GM19240 (cell line): ENCODE measurements at regions not wholly inside any gene's neighbourhood (a gene's known extent, or its start where the extent isn't known, plus 50 kb on each side); places are given as distances from the start of the nearest gene placed in this dataset.

Experiments used
- DNase-seq: peaks from one replicate; pipeline ENCODE4 v3.0.0; 2011; ENCODE audit warnings: low spot score; ENCODE audit not compliant: insufficient read length

GRCh38 chr11:115941044-115941443 lies 436.8 kb upstream of the CADM1 start:
- no peak for DNase-seq

- DNase-seq, result no peak
Measured at GRCh38 chr11:115939731-115940421, 435.7 kb upstream of the CADM1 start.

DNA sequence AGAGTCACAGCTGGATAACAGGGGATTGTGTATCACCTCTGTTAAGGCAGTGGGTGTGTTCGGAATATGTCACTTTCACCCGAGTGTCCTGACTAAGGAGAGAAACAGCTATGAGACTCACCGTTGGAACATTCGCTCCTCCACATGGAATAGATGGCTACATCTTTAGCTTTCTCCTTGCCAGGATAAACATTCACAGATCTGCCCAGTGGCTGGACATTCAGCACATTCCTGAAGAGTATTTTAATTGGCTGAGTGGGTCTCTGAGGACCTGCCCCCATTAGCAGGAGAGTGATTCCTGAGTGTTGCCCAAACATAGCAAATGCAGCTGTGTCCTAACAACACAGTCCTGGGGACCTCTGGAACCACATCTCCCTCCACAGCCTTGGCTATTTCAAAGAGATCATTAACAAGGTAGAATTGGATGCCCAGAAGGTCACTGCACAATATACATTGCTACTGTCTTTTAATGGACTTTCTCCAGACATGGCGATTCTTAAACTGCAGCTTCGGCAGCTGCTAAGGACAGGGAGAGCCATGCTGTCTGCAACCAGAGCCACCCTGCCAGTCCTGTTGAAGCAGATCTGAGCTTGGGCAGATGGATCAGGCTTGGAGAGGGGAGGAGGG lies 435.0 kb upstream of the CADM1 start:
- DNase-seq, result no peak

DNA sequence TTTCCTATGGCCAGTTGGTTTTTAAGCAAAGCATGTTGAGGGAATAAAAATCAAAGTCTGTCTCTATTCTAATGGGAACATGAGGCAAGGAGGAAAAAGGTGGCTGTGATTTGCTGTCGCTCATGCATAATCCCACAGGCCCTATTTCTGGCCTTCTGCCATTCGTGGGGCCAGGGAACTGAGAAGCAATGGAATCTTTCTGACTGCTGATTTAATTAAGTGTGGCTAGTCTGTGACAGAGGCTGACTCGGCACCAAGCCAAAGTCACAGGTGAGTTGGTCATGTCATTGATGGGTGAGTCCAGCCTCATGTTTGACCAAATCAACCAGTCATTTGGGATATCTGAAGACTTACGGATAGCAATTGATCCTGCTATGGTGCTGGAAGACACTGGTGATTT lies 429.3 kb upstream of the CADM1 start:
- DNase-seq, result no peak

- DNase-seq, result no peak
Measured at GRCh38 chr11:115931548-115932083, 427.4 kb upstream of the CADM1 start.

DNA sequence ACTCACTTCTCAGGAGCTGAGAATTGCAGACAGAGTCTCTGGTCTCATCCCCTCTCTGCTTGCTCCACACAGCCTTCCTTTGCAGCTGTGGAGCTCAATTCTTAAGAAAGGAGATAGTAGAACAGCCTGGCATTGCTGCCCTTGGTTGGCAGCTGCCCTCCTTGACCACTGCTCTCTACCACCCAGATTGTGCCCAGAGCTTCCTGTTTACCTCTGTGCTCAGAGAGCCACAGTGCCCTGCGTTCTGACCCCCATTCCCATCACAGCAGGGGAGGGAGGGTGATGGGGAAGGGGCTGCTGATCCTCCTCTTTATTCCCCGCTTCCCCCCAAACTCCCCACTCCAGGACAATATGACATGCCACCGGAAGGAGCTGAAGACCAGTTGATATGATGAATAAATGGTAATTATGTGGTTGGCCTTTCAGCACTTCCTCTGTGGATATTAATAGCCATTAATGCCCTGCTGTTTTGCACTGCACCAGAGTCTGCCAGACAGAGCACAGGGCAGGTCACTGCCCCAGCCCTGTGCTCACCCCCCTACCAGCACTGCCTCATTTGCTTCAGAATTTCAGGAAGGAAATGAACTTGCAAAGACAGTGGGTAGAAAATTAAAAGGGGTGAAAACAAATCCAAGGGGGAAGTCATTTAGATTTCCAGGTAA lies 426.8 kb upstream of the CADM1 start:
- DNase-seq, result no peak

- DNase-seq, result no peak
Measured at GRCh38 chr11:115930291-115930690, 426.1 kb upstream of the CADM1 start.

GRCh38 chr11:115929618-115930129 lies 425.5 kb upstream of the CADM1 start:
- no peak for DNase-seq

- DNase-seq, result no peak
Measured at GRCh38 chr11:115928811-115929210, 424.6 kb upstream of the CADM1 start.

- no peak for DNase-seq
Measured at GRCh38 chr11:115927823-115928329, 423.7 kb upstream of the CADM1 start.

GRCh38 chr11:115926601-115927000 lies 422.4 kb upstream of the CADM1 start:
- no peak for DNase-seq

DNA sequence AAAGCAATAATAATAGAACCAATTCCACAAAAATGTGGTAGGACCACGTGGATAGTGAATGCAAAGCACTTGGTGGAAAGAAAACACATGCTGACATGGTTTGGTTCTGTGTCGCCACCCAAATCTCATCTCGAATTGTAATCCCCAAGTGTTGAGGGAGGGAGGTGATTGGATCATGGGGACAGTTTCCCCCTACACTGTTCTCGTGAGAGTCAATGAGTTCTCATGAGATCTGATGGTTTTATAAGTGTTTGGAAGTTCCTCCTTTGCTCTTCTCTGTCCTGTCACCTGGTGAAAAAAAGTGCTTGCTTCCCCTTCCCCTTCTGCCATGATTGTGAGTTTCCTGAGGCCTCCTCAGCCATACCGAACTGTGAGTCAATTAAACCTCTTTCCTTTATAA lies 421.9 kb upstream of the CADM1 start:
- DNase-seq, result no peak

DNA sequence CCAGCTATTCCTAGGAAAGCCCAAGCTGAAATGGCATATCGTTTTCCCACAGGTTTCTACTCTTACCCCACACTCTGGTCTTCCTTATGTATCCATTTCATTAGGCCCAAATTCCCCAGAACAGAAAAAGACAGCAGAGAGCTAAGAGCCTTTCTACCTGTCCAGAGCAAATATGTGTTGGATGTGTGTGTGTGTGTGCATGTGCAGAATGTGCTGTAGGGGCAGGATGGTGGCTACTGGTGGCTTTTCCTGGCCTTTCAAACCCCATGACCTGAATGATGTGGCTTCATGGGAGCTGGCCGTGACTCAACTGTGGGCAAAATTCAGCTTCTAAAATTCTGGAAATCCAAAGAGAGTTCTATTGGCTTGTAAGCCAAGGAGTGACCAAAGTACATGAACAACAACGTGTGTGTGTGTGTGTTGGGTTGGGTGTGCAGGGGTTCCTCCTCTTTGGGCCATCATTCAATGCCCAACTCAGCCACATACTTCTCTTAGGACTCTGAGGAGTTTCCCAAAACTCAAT lies 421.4 kb upstream of the CADM1 start:
- DNase-seq, result no peak

- DNase-seq, result no peak
Measured at GRCh38 chr11:115924744-115925567, 420.7 kb upstream of the CADM1 start.

GRCh38 chr11:115922876-115923275 lies 418.7 kb upstream of the CADM1 start:
- DNase-seq, result no peak

DNA sequence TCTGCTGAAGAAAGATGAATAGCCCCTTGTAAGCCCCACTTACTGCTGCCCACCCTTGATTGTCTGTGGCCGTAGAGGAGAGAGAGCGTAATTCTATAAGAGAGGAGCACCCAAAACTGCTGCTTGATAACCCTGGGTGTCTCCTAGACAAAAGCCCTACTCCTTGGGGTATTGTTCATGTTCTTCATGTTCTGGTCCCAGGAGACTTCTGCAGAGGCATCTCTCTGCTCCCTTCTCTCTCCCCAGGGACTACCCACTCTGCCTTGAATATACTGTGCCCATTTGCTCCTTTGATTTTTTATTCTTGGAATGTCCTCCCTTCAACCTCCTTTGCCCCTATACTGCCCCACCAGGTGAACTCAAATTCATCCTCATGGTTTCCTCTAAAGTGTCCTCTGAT lies 417.8 kb upstream of the CADM1 start:
- no peak for DNase-seq

- no peak for DNase-seq
Measured at GRCh38 chr11:115921540-115921939, 417.3 kb upstream of the CADM1 start.

- no peak for DNase-seq
Measured at GRCh38 chr11:115920841-115921480, 416.7 kb upstream of the CADM1 start.

DNA sequence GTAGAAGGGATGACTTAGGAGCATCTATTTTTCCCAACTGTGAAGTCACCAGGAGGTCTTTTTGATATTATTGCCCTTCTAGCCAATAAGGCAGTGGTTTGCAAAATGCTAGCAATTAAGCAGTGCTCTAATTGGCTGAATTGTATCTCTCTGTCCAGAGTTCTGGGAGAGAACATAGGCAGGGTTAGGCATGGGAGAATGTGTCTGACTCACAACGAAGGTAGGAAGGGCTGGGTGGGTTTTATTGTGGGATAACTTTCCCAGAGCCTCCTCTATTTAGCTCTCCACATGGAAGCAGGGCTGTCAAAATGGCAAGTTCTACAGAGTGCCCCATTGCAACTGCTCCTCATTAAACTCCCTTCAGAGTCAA lies 415.9 kb upstream of the CADM1 start:
- DNase-seq, result no peak

GRCh38 chr11:115919341-115920091 lies 415.3 kb upstream of the CADM1 start:
- no peak for DNase-seq
